Skeletal muscle satellite cell (primary cell): ENCODE measurements at regions not wholly inside any gene's neighbourhood (a gene's known extent, or its start where the extent isn't known, plus 50 kb on each side); places are given as distances from the start of the nearest gene placed in this dataset.

Experiments
- H3K27me3 ChIP-seq: 2 replicates; pipeline ENCODE4 v1.7.0; 2013; ENCODE audit warnings: low read length; ENCODE audit not compliant: control insufficient read depth, insufficient read depth
- H3K36me3 ChIP-seq: 2 replicates; pipeline ENCODE4 v1.7.0; 2013; ENCODE audit warnings: mild to moderate bottlenecking, control low read depth, low read length; ENCODE audit not compliant: insufficient read depth
- H3K4me1 ChIP-seq: 2 replicates; pipeline ENCODE4 v1.7.0; 2013; ENCODE audit warnings: low read length; ENCODE audit not compliant: control insufficient read depth, insufficient read depth
- H3K4me2 ChIP-seq: 2 replicates; pipeline ENCODE4 v1.7.0; 2013; ENCODE audit warnings: mild to moderate bottlenecking, low read length
- H3K4me3 ChIP-seq: 2 replicates; pipeline ENCODE4 v1.7.0; 2013; ENCODE audit warnings: low read length
- H3K9ac ChIP-seq: 2 replicates; pipeline ENCODE4 v1.7.0; 2013; ENCODE audit warnings: mild to moderate bottlenecking, low read depth, low read length, moderate library complexity
- H3K9me3 ChIP-seq: replicated peaks from 2 replicates; pipeline ENCODE4 v1.7.0; 2013; ENCODE audit warnings: mild to moderate bottlenecking, control low read depth, low read length

DNA sequence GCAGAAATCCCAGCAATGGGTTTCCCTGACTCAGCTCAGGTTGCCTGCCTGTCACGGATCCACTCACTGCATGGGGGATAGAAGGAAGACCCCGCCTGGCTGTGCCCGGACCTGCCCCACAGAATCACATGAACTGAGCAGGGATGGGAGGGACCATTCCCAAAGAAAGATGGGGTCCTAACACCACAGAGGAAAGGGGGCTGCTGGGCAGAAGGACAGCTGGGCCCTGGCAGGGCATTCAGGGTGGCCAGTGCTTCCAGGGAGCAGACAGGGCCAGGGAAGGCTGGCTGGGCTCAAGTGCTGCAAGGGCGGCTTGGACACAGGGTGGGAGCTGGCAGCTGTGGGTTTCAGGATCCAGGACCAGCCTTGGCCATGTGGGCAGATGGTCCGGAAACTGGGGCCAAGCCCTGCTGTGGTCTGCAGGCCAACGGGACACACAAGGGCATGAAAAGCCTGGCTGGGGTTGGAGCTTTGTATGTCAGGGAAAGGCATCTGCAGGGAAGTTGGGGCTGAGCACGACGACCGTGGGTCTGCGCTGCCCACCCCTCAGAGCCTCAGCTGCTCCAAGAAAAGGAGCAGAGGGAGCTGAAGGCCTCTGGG, 723.9 kb downstream of the PTPRU start:
- Histone ChIP-seq H3K27me3 (no peaks in the 10 kb centered on the region), H3K4me3 (no peak overlapping the region), H3K36me3 (no peaks in the 10 kb centered on the region), H3K9ac (no peak overlapping the region), H3K4me2 (no peak overlapping the region), H3K4me1 (no peaks in the 10 kb centered on the region), H3K9me3 (peaks cover 3% of the 10 kb centered on the region)

DNA sequence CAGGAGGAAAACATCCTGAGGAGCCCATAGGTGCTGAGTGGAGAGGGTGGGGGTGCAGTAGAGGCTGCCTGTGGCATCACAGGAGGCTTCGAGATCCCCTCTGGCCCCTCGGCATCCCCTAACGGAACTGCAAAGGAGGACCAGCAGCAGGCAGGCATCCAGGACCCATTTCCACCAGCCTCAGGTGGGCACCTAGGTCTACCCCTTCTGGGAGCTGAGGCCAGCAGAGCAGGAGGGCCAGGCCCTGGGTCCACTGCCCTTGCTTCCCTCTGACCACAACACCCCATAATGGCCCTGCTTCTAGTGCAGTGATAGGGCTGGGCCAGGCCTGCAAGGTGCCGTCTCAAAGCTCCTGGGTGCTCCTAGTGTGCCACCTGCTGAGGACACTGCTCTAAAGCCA, 723.0 kb downstream of the PTPRU start:
- no peak overlapping the region for H3K9ac ChIP-seq
- H3K9me3 ChIP-seq: no peaks in the 10 kb centered on the region
- no peak overlapping the region for H3K4me2 ChIP-seq
- no peaks in the 10 kb centered on the region for H3K27me3 ChIP-seq
- no peak overlapping the region for H3K4me3 ChIP-seq
- H3K36me3 ChIP-seq: no peaks in the 10 kb centered on the region
- H3K4me1 ChIP-seq: no peaks in the 10 kb centered on the region

DNA sequence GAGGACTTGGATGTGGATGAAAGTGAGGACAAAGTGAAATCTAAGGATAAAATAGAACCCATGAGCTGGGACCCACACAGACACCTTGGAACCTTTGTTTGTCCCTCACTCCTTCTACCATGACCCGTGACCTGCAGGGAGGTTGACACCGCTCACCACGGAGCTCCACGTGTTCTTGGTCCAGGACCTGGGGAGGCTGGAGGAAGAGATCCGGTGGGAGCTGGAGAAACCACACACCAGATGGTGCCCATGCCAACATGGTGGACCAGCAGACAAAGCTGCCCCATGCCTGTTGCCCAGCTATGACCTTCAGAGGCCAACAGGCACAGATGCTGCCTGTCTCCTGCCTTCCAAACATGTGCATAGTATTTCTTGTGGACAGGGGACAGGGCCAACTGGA, 721.9 kb downstream of the PTPRU start:
- Histone ChIP-seq H3K36me3 (no peaks in the 10 kb centered on the region), H3K4me1 (no peaks in the 10 kb centered on the region), H3K27me3 (no peaks in the 10 kb centered on the region), H3K4me2 (no peak overlapping the region), H3K9ac (no peak overlapping the region), H3K9me3 (no peaks in the 10 kb centered on the region), H3K4me3 (no peak overlapping the region)

DNA sequence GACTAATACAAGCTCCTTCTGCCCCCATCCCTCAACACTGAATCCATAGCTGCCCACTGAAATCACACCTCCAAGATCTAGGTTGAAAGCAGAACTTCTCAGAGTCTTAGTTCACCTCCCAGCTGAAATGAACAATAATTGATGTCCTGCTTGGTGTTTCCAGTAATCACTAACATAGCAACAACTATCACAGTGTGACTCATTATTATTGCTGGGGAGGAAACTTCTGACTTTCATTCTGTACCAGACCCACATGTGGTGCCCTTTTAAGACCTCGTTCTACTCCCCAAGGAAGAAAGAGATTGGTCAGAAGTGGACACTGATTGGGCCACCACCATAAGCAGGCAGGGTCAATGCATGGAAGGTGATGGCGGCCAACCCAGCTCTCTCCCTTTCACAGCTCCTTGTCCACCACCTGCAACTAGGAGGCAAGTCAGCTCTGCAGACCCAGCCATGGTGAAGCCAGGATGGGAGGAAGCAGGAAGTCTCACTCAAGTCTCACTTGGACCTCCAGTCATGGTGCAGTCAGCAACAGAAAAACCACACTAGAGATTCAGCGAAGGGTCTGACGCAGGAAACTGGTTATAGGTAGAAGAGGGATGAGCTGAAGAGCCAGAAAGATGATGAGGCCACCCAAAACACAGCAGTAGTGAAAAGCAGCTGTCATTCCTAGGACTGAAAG, 720.2 kb downstream of the PTPRU start:
- Histone ChIP-seq H3K36me3 (no peaks in the 10 kb centered on the region), H3K9me3 (no peaks in the 10 kb centered on the region), H3K27me3 (no peaks in the 10 kb centered on the region), H3K4me3 (no peak overlapping the region), H3K4me2 (no peak overlapping the region), H3K4me1 (no peaks in the 10 kb centered on the region), H3K9ac (no peak overlapping the region)

DNA sequence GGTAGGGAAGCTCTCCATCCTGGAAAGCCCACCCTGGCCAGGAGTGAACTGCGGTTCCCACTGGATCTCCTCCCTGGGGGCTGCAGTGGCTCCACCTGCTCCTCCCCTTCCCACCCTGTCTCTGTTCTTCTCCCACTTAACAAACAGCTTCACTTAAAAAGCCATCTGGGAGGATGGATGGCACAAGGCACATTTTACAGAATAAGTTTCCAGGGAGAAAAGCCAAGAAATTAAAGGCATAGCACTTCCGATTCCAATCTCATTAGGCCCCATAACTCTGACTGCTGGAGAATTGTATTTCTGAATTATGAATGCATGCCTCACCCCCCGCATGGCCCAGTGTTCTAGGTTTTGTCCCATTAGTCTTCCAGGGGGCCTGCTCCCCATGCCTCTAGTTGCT, 718.3 kb downstream of the PTPRU start:
- H3K4me2 ChIP-seq: no peak overlapping the region
- H3K27me3 ChIP-seq: no peaks in the 10 kb centered on the region
- no peaks in the 10 kb centered on the region for H3K4me1 ChIP-seq
- no peak overlapping the region for H3K4me3 ChIP-seq
- H3K9ac ChIP-seq: no peak overlapping the region
- H3K36me3 ChIP-seq: no peaks in the 10 kb centered on the region
- H3K9me3 ChIP-seq: no peaks in the 10 kb centered on the region

DNA sequence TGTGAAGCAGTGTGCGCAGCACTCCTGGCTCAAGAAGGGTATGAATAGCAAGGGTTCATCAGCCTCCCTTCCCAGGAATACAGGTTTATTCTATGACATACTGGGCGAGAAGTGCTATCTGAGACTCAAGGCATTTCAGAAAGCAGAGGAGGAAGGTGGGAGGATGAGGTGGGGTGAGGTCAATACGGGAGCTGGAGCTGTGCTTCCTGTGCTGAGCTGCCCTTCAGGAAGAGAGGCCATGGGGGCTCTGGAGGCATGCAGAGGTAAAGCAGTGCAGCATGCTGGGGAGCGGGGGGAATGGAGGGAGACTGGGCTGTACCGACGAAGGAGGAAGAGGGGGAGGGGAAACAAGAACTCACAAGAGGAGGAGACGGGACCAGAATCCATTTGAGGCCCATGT, 717.6 kb downstream of the PTPRU start:
- Histone ChIP-seq H3K4me2 (no peak overlapping the region), H3K9ac (no peak overlapping the region), H3K9me3 (no peaks in the 10 kb centered on the region), H3K27me3 (no peaks in the 10 kb centered on the region), H3K36me3 (no peaks in the 10 kb centered on the region), H3K4me3 (no peak overlapping the region), H3K4me1 (no peaks in the 10 kb centered on the region)

DNA sequence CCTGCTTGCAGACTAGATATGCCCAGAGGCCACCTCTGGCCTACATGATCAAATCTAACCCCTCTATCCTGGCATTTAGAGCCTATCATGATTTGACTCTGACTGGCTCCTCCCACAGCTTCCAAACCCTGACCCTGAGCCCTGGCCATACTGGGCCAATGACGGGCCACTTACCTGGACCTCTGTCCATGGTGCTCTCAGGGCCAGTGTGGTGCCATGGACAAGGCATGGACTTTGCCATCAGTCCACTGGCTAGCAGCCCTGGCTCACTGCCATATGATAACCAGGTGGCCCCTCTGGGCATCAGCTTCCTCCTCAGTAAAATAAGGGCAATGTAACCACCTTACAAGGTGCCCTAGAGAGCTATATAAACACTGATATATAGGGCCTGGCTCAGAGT, 713.4 kb downstream of the PTPRU start:
- no peaks in the 10 kb centered on the region for H3K4me1 ChIP-seq
- no peak overlapping the region for H3K4me2 ChIP-seq
- no peaks in the 10 kb centered on the region for H3K36me3 ChIP-seq
- no peaks in the 10 kb centered on the region for H3K9me3 ChIP-seq
- no peaks in the 10 kb centered on the region for H3K27me3 ChIP-seq
- no peak overlapping the region for H3K4me3 ChIP-seq
- no peak overlapping the region for H3K9ac ChIP-seq

DNA sequence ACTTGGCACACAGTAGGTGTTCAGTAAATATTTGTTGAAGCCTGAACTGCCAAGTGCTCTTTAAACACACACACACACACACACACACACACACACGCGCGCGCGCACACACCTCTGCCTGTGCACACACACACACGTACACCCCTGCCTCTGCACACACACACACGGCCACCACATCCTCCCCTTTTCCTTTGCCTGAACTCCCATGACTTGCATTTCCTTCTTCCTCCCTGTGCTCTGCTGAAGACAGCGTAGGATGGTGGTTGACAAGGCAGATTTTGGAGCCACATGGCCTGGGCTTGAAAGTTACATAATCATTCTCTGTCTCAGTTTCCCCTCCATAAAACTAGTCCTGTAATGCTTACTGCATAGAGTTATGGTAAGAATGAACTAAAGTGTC, 712.3 kb downstream of the PTPRU start:
- Histone ChIP-seq H3K9ac (no peak overlapping the region), H3K9me3 (no peaks in the 10 kb centered on the region), H3K36me3 (no peaks in the 10 kb centered on the region), H3K4me1 (no peaks in the 10 kb centered on the region), H3K27me3 (no peaks in the 10 kb centered on the region), H3K4me3 (no peak overlapping the region), H3K4me2 (no peak overlapping the region)

DNA sequence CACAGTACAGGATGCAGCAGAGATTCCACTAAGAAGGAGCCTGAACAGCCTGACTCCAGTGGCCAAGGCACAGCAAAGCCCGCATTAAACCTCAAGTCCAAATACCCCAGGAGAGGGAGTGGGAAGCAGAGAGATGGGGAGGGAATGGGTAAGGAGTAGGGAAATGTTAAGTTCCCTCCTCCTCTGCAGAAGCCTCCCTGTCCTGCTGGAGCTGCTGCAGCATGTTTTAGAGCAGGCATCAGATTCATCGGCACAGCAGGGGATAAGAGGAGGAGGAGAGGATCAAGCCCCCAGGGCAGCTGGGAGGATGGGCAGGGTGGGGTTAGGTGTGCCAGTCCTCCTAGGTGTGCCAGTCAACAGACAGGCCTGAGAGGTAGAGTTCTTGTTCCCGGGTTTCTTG, 709.7 kb downstream of the PTPRU start:
- H3K4me2 ChIP-seq: no peak overlapping the region
- no peak overlapping the region for H3K9ac ChIP-seq
- H3K9me3 ChIP-seq: peaks cover 5% of the 10 kb centered on the region
- no peaks in the 10 kb centered on the region for H3K36me3 ChIP-seq
- no peaks in the 10 kb centered on the region for H3K4me1 ChIP-seq
- H3K4me3 ChIP-seq: no peak overlapping the region
- no peaks in the 10 kb centered on the region for H3K27me3 ChIP-seq

DNA sequence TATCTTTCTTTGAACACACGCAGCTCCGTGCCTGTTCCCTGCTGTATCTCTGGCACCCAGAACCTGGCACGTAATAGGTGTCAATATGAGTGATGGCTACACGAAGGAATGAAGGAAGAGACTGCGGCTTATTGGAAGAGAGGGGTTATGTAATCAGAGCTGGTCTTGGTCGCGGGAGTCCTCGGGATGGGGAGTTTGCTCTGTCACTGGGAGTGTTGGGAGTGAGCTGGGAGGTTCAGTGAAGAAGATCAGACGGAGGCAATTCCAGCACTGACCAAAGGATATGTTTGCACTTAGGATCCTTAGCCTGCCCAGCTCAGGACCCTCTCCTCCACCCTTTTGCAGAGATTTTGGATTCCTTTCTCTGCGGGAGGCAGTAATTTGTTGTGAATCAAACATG, 709.1 kb downstream of the PTPRU start:
- no peaks in the 10 kb centered on the region for H3K36me3 ChIP-seq
- no peak overlapping the region for H3K9ac ChIP-seq
- no peak overlapping the region for H3K4me2 ChIP-seq
- no peaks in the 10 kb centered on the region for H3K4me1 ChIP-seq
- no peak overlapping the region for H3K4me3 ChIP-seq
- no peaks in the 10 kb centered on the region for H3K27me3 ChIP-seq
- peaks cover 5% of the 10 kb centered on the region for H3K9me3 ChIP-seq

DNA sequence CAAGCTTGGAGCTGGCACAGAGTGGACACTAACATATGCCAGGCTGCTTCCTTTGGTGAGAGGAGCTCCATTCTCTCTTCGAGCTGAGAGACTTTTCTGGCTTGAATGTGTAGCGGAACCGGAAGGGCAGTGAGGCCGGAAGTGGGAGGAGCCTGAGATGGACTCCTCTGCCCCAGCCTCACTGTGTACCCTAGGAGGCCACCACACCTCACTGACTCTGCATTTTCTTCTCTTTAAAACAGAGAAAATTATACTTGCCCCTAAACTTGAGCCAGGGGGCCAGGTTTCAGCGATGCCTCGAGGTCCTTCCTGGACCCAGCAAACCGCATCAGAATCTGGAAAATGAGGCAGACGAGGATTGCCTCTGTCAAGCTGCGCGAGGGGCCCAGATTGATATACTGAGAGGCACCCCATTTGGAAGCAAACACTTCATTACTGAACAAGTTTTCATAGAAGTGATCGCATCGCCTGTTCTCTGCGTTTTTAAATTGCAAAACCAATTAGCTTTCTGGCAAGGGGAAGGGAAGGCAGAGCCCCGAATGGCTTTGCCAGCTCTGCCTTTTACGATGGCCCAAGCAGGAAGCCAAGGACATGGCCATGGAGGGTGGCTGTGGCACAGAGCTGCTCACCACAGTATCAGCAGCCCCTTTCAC, 708.1 kb downstream of the PTPRU start:
- Histone ChIP-seq H3K4me2 (no peak overlapping the region), H3K4me1 (no peaks in the 10 kb centered on the region), H3K4me3 (no peak overlapping the region), H3K9me3 (peaks cover 5% of the 10 kb centered on the region), H3K36me3 (no peaks in the 10 kb centered on the region), H3K27me3 (no peaks in the 10 kb centered on the region), H3K9ac (no peak overlapping the region)

DNA sequence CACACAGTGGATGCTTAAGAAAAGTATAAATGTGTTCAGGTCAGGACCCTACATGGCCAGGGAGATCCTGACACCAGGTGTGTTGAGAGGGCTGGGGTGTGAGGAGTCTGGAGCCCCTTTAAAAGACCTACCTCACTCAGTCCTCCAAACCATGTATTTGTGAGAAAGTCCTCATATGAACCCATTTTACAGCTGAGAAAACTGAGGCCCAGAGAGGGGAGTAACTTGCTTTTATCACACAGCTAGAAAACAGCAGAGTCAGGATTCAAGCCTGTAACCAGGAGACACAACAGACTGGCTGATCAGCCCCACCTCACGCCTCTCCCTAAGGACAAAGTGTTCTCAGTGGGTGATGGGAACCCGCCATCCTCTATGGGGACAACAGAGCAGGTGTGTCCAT, 706.7 kb downstream of the PTPRU start:
- Histone ChIP-seq H3K4me3 (no peak overlapping the region), H3K4me2 (no peak overlapping the region), H3K9me3 (peaks cover 5% of the 10 kb centered on the region), H3K9ac (no peak overlapping the region), H3K4me1 (no peaks in the 10 kb centered on the region), H3K36me3 (no peaks in the 10 kb centered on the region), H3K27me3 (no peaks in the 10 kb centered on the region)
